KMS-11 (cell line): ENCODE measurements at regions not wholly inside any gene's neighbourhood (a gene's known extent, or its start where the extent isn't known, plus 50 kb on each side); places are given as distances from the start of the nearest gene placed in this dataset.

Experiments used
- H2AFZ ChIP-seq: fragments of 200-600 bp; sonication (generic); 2 replicates; pipeline ENCODE4 v1.6.1; 2016; ENCODE audit warnings: antibody characterized with exemption, mixed run types, low read depth
- H3K27ac ChIP-seq: fragments of 200-600 bp; sonication (generic); 2 replicates; pipeline ENCODE4 v1.6.1; 2016; ENCODE audit warnings: mild to moderate bottlenecking, mixed run types
- H3K27me3 ChIP-seq: fragments of 200-600 bp; sonication (generic); 2 replicates; pipeline ENCODE4 v1.6.1; 2017; ENCODE audit warnings: mild to moderate bottlenecking, low read depth, mixed run types, moderate library complexity; ENCODE audit not compliant: insufficient read depth
- H3K36me3 ChIP-seq: fragments of 200-600 bp; sonication (generic); 2 replicates; pipeline ENCODE4 v1.6.1; 2017; ENCODE audit warnings: mild to moderate bottlenecking, mixed run types; ENCODE audit not compliant: insufficient read depth
- H3K4me1 ChIP-seq: fragments of 200-600 bp; sonication (generic); 2 replicates; pipeline ENCODE4 v1.6.1; 2016; ENCODE audit warnings: mild to moderate bottlenecking, low read depth, mixed run types; ENCODE audit not compliant: poor library complexity, severe bottlenecking
- H3K4me2 ChIP-seq: fragments of 200-600 bp; sonication (generic); 2 replicates; pipeline ENCODE4 v1.7.0; 2016; ENCODE audit warnings: mild to moderate bottlenecking, mixed run types
- H3K4me3 ChIP-seq: fragments of 200-600 bp; sonication (generic); IDR thresholded peaks from 2 replicates; pipeline ENCODE4 v1.6.1; 2017; ENCODE audit warnings: low read depth, low read length, mixed read lengths; ENCODE audit not compliant: insufficient read depth
- H3K79me2 ChIP-seq: fragments of 200-600 bp; sonication (generic); 2 replicates; pipeline ENCODE4 v1.6.1; 2016; ENCODE audit warnings: low read depth, mixed run types; ENCODE audit not compliant: insufficient read depth
- H3K9ac ChIP-seq: fragments of 200-600 bp; sonication (generic); 2 replicates; pipeline ENCODE4 v1.6.1; 2016; ENCODE audit warnings: mild to moderate bottlenecking, mixed run types
- H4K20me1 ChIP-seq: fragments of 200-600 bp; sonication (generic); 2 replicates; pipeline ENCODE4 v1.6.1; 2016; ENCODE audit warnings: mild to moderate bottlenecking, mixed run types; ENCODE audit not compliant: insufficient read depth
- TF ChIP-seq, protein P1 (sequence below): fragments of 200-600 bp; sonication (generic); conservative IDR thresholded peaks from 2 replicates; pipeline ENCODE4 v1.6.1; 2017; ENCODE audit warnings: low read depth, mild to moderate bottlenecking, antibody characterized with exemption, low read length, moderate library complexity, mixed read lengths

DNA sequence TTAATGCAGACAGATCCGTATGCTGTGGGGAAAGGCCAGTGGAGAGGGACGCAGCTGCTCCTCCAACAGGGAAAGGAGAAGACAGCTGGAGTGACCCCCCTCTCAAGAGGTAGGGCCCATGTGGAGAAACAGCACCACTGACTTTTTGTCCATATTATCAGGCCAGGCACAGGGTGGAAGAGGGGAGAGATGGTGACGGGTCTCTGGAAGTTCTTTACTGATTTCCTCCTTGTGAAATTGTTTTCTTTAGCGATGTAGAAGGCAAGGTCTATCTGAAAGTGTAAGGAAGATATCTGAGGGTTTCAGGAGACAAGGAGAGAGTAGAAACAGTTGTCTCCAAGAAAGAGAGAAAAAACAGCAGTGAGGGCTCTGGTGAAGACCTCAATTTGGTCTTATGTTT is 338.8 kb downstream of the VPS13C start:
- no peaks in the 10 kb centered on the region for H3K4me1 ChIP-seq
- no peak overlapping the region for H3K9ac ChIP-seq
- H2AFZ ChIP-seq, result no peak overlapping the region
- no peak overlapping the region for H3K4me2 ChIP-seq
- no peak overlapping the region for H3K27ac ChIP-seq
- no peaks in the 10 kb centered on the region for H3K27me3 ChIP-seq
- H3K4me3 ChIP-seq, result no peak overlapping the region
- H3K79me2 ChIP-seq, result no peaks in the 10 kb centered on the region
- no peaks in the 10 kb centered on the region for H4K20me1 ChIP-seq
- H3K36me3 ChIP-seq, result no peaks in the 10 kb centered on the region
- TF ChIP-seq, protein P1, sequence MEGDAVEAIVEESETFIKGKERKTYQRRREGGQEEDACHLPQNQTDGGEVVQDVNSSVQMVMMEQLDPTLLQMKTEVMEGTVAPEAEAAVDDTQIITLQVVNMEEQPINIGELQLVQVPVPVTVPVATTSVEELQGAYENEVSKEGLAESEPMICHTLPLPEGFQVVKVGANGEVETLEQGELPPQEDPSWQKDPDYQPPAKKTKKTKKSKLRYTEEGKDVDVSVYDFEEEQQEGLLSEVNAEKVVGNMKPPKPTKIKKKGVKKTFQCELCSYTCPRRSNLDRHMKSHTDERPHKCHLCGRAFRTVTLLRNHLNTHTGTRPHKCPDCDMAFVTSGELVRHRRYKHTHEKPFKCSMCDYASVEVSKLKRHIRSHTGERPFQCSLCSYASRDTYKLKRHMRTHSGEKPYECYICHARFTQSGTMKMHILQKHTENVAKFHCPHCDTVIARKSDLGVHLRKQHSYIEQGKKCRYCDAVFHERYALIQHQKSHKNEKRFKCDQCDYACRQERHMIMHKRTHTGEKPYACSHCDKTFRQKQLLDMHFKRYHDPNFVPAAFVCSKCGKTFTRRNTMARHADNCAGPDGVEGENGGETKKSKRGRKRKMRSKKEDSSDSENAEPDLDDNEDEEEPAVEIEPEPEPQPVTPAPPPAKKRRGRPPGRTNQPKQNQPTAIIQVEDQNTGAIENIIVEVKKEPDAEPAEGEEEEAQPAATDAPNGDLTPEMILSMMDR, result no peak

DNA sequence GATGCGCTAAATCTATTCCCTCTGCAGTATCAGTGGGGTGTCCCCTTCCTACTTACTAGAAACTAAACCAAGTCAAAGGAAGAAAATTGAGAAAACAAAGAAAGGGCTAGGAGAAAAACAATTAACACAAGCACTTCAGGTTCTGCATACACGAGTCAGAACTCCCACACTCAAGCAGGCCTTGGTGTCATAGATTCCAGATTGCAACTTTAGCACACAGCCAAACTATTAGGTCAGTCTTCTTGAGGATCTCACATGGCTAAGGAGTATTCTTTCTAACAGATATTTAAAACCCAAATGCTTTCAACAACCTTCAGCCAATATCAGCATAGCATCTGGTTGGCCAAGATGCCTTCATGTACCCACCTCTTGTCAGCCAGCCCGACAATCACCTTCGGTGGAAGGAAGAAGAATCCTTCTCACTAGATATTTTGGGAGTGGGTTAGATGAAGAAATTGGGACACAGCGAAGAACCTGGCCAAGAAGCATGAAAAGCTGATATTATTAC is 340.0 kb downstream of the VPS13C start:
- Histone ChIP-seq H3K9ac (no peak overlapping the region), H3K27me3 (no peaks in the 10 kb centered on the region), H4K20me1 (no peaks in the 10 kb centered on the region), H3K4me2 (no peak overlapping the region), H3K4me3 (no peak overlapping the region), H3K36me3 (no peaks in the 10 kb centered on the region), H3K4me1 (no peaks in the 10 kb centered on the region), H3K27ac (no peak overlapping the region), H2AFZ (no peak overlapping the region), H3K79me2 (no peaks in the 10 kb centered on the region)
- TF ChIP-seq, protein P1, result no peak

DNA sequence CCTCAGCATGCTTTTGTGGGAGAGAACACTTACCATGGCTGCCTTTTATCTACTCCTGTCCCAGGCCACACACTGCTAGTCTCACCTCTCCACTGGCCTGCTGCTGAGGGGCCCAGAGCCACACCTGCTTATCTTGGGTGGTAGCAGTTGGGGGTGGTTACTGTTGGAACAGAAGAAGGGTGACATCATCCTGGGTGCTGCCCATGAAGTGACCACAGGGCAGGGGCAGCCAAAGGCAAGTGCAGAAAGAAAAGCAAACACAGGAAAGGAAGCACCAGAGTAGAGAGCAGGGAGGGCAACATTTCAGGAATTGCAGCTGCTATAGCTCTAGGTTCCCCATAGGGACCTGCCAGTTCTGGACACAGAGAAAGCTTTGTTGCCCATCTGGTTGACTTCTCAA is 345.2 kb downstream of the VPS13C start:
- H3K79me2 ChIP-seq, result no peaks in the 10 kb centered on the region
- H2AFZ ChIP-seq, result no peak overlapping the region

DNA sequence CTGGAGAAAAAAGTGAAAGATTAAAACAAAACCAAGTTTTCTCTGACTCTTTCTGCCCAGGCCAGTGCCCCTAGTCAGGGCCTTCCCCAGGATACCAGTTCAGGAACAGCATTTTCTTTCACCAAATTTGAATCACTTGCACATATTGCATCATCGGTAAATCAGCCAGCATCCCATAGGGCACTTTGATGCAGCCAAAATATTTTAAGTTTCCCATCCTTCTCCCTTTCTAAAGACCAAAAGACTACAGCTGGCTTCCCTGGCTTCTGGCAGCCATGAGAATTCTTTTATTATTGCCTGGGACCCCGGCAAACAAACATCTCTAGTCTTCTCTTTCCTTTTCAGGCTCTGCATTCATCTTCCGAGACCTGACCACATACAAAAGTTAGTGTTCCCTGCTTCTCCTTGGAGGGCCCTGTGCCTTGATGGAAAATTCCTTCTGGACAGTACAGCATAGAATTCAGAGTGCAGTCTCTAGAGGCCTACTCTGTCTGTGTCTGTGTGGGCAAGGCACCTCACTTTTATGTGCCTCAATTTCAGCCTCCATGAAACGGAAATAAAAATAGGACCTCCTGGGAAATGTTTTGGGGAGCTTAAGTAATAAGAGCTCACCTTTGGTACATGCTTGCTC is 348.0 kb downstream of the VPS13C start:
- TF ChIP-seq, protein P1, result no peak

More for the DNA sequence above, 345.2 kb downstream of the VPS13C start:
- Histone ChIP-seq H3K4me3 (no peak overlapping the region), H3K27ac (no peak overlapping the region), H3K27me3 (no peaks in the 10 kb centered on the region), H4K20me1 (no peaks in the 10 kb centered on the region), H3K36me3 (no peaks in the 10 kb centered on the region), H3K9ac (no peak overlapping the region), H3K4me2 (no peak overlapping the region), H3K4me1 (no peaks in the 10 kb centered on the region)
- TF ChIP-seq, protein P1, result no peak

More for the DNA sequence above, 348.0 kb downstream of the VPS13C start:
- Histone ChIP-seq H2AFZ (no peak overlapping the region), H3K79me2 (no peaks in the 10 kb centered on the region), H3K4me3 (no peak overlapping the region), H3K9ac (no peak overlapping the region), H3K4me2 (no peak overlapping the region), H3K36me3 (no peaks in the 10 kb centered on the region), H3K27ac (no peak overlapping the region), H4K20me1 (no peaks in the 10 kb centered on the region), H3K27me3 (no peaks in the 10 kb centered on the region), H3K4me1 (no peaks in the 10 kb centered on the region)
